Activated naive CD4-positive, alpha-beta T cell treated with anti-CD3 and anti-CD28 coated beads for 36 hours (primary cell): ENCODE measurements at regions not wholly inside any gene's neighbourhood (a gene's known extent, or its start where the extent isn't known, plus 50 kb on each side); places are given as distances from the start of the nearest gene placed in this dataset.

ENCODE experiments used
- CTCF ChIA-PET: fragments of 350-600 bp; sonication (Branson Sonifier 250); formaldehyde crosslinking; loops from one replicate; lab custom pipeline; 2021; ENCODE audit warnings: antibody characterized with exemption; lab: Charles Lee
- DNase-seq: peaks from one replicate; pipeline ENCODE4 v3.0.0-alpha.2; 2020
- H3K27ac Mint-ChIP-seq: one replicate; pipeline ENCODE4 v1.8.0; 2021; ENCODE audit warnings: mild to moderate bottlenecking, mixed read lengths
- H3K27me3 Mint-ChIP-seq: one replicate; pipeline ENCODE4 v1.8.0; 2021; ENCODE audit warnings: low read depth, mixed read lengths
- H3K36me3 Mint-ChIP-seq: one replicate; pipeline ENCODE4 v1.8.0; 2021; ENCODE audit warnings: low read depth, mixed read lengths
- H3K4me1 Mint-ChIP-seq: one replicate; pipeline ENCODE4 v1.8.0; 2021; ENCODE audit warnings: low read depth, mixed read lengths
- H3K4me3 Mint-ChIP-seq: one replicate; pipeline ENCODE4 v1.8.0; 2021; ENCODE audit warnings: mild to moderate bottlenecking, moderate library complexity, mixed read lengths
- H3K9me3 Mint-ChIP-seq: one replicate; pipeline ENCODE4 v1.8.0; 2021; ENCODE audit warnings: mixed read lengths
- intact Hi-C: fragments of 100-400 bp; cut with micrococcal nuclease; formaldehyde crosslinking; loops from one replicate; pipeline ENCODE4 v1.15.1; 2023

- H3K4me1 Mint-ChIP-seq = no peaks in the 10 kb centered on the region
- H3K4me3 Mint-ChIP-seq = no peak overlapping the region
- no peaks in the 10 kb centered on the region for H3K27me3 Mint-ChIP-seq
- no peak for DNase-seq
- intact Hi-C loops = no loop called here
- CTCF ChIA-PET = interaction anchor here (0.6 kb wide), 1 partner anchor 596 kb away, joined by 3 read pairs; no protein-coding TSS in a partner anchor
- H3K36me3 Mint-ChIP-seq = no peaks in the 10 kb centered on the region
- H3K27ac Mint-ChIP-seq = no peak overlapping the region
- peaks cover 4% of the 10 kb centered on the region for H3K9me3 Mint-ChIP-seq
These were observed 54.0 kb upstream of the RBFOX1 start for GRCh38 chr16:7278636-7279035.

- Mint-ChIP-seq H3K27ac (no peak overlapping the region), H3K4me1 (no peaks in the 10 kb centered on the region), H3K4me3 (no peak overlapping the region), H3K36me3 (no peaks in the 10 kb centered on the region), H3K9me3 (peaks cover 9% of the 10 kb centered on the region), H3K27me3 (no peaks in the 10 kb centered on the region)
- CTCF ChIA-PET = no interaction called here
- DNase-seq = no peak
- intact Hi-C loops = no loop called here
These were observed 60.0 kb upstream of the RBFOX1 start for GRCh38 chr16:7272567-7273158.

GRCh38 chr16:7271486-7271885, 61.2 kb upstream of the RBFOX1 start:
- no peaks in the 10 kb centered on the region for H3K36me3 Mint-ChIP-seq
- CTCF ChIA-PET = interaction anchor here (0.5 kb wide), 1 partner anchor 98 kb away, joined by 7 read pairs; no protein-coding TSS in a partner anchor
- H3K4me3 Mint-ChIP-seq = no peak overlapping the region
- intact Hi-C loops = no loop called here
- no peak for DNase-seq
- peaks cover 13% of the 10 kb centered on the region for H3K9me3 Mint-ChIP-seq
- no peaks in the 10 kb centered on the region for H3K4me1 Mint-ChIP-seq
- no peak overlapping the region for H3K27ac Mint-ChIP-seq
- no peaks in the 10 kb centered on the region for H3K27me3 Mint-ChIP-seq

- CTCF ChIA-PET = interaction anchor here (0.5 kb wide), 1 partner anchor 98 kb away, joined by 7 read pairs; no protein-coding TSS in a partner anchor
- Mint-ChIP-seq H3K4me3 (no peak overlapping the region), H3K27me3 (no peaks in the 10 kb centered on the region), H3K36me3 (no peaks in the 10 kb centered on the region), H3K4me1 (no peaks in the 10 kb centered on the region), H3K9me3 (peaks cover 13% of the 10 kb centered on the region), H3K27ac (no peak overlapping the region)
- no peak for DNase-seq
- intact Hi-C loops = no loop called here
These were observed 61.8 kb upstream of the RBFOX1 start for GRCh38 chr16:7270823-7271222.

GRCh38 chr16:7270006-7270405, 62.6 kb upstream of the RBFOX1 start:
- Mint-ChIP-seq H3K4me1 (no peaks in the 10 kb centered on the region), H3K27ac (no peak overlapping the region), H3K36me3 (no peaks in the 10 kb centered on the region), H3K9me3 (peaks cover 15% of the 10 kb centered on the region), H3K4me3 (no peak overlapping the region), H3K27me3 (no peaks in the 10 kb centered on the region)
- intact Hi-C loops = no loop called here
- no peak for DNase-seq
- CTCF ChIA-PET = interaction anchor here (0.6 kb wide), 1 partner anchor 239 kb away, joined by 3 read pairs; no protein-coding TSS in a partner anchor

GRCh38 chr16:7268182-7268581, 64.5 kb upstream of the RBFOX1 start:
- Mint-ChIP-seq H3K4me3 (no peak overlapping the region), H3K9me3 (peaks cover 15% of the 10 kb centered on the region), H3K36me3 (no peaks in the 10 kb centered on the region), H3K4me1 (no peaks in the 10 kb centered on the region), H3K27me3 (no peaks in the 10 kb centered on the region), H3K27ac (no peak overlapping the region)
- intact Hi-C loops = no loop called here
- peak; percentile 4 for DNase-seq
- CTCF ChIA-PET = interaction anchor here (0.6 to 1.0 kb wide), 2 partner anchors 19 to 62 kb away, joined by 3 read pairs; no protein-coding TSS in a partner anchor

GRCh38 chr16:7257016-7257415, 75.6 kb upstream of the RBFOX1 start:
- no peak for DNase-seq
- intact Hi-C loops = no loop called here
- peaks cover 10% of the 10 kb centered on the region for H3K9me3 Mint-ChIP-seq
- H3K4me1 Mint-ChIP-seq = no peaks in the 10 kb centered on the region
- H3K27me3 Mint-ChIP-seq = no peaks in the 10 kb centered on the region
- CTCF ChIA-PET = no interaction called here
- H3K27ac Mint-ChIP-seq = no peak overlapping the region
- H3K4me3 Mint-ChIP-seq = no peak overlapping the region
- H3K36me3 Mint-ChIP-seq = no peaks in the 10 kb centered on the region

GRCh38 chr16:7246578-7246977, 86.1 kb upstream of the RBFOX1 start:
- Mint-ChIP-seq H3K4me3 (no peak overlapping the region), H3K4me1 (no peaks in the 10 kb centered on the region), H3K36me3 (no peaks in the 10 kb centered on the region), H3K27me3 (no peaks in the 10 kb centered on the region), H3K9me3 (peaks cover 9% of the 10 kb centered on the region), H3K27ac (no peak overlapping the region)
- intact Hi-C loops = no loop called here
- CTCF ChIA-PET = interaction anchor here (0.7 kb wide), 1 partner anchor 20 kb away, joined by 6 read pairs; no protein-coding TSS in a partner anchor
- DNase-seq = no peak

- H3K27me3 Mint-ChIP-seq = no peaks in the 10 kb centered on the region
- no peaks in the 10 kb centered on the region for H3K36me3 Mint-ChIP-seq
- peaks cover 8% of the 10 kb centered on the region for H3K9me3 Mint-ChIP-seq
- intact Hi-C loops = no loop called here
- no peaks in the 10 kb centered on the region for H3K4me1 Mint-ChIP-seq
- no peak overlapping the region for H3K4me3 Mint-ChIP-seq
- H3K27ac Mint-ChIP-seq = no peak overlapping the region
- CTCF ChIA-PET = no interaction called here
- DNase-seq = no peak
These were observed 93.1 kb upstream of the RBFOX1 start for GRCh38 chr16:7239547-7239946.

GRCh38 chr16:7236824-7237410, 95.7 kb upstream of the RBFOX1 start:
- intact Hi-C loops = no loop called here
- peaks cover 6% of the 10 kb centered on the region for H3K9me3 Mint-ChIP-seq
- no peak for DNase-seq
- no peak overlapping the region for H3K27ac Mint-ChIP-seq
- no peak overlapping the region for H3K4me3 Mint-ChIP-seq
- no peaks in the 10 kb centered on the region for H3K36me3 Mint-ChIP-seq
- no peaks in the 10 kb centered on the region for H3K27me3 Mint-ChIP-seq
- H3K4me1 Mint-ChIP-seq = no peaks in the 10 kb centered on the region
- CTCF ChIA-PET = no interaction called here

GRCh38 chr16:7233975-7234374, 98.7 kb upstream of the RBFOX1 start:
- Mint-ChIP-seq H3K27me3 (no peaks in the 10 kb centered on the region), H3K4me3 (no peak overlapping the region), H3K9me3 (peaks cover 3% of the 10 kb centered on the region), H3K36me3 (no peaks in the 10 kb centered on the region), H3K27ac (no peak overlapping the region), H3K4me1 (no peaks in the 10 kb centered on the region)
- DNase-seq = no peak
- CTCF ChIA-PET = no interaction called here
- intact Hi-C loops = no loop called here

- Mint-ChIP-seq H3K4me3 (no peak overlapping the region), H3K27ac (no peak overlapping the region), H3K9me3 (peaks cover 10% of the 10 kb centered on the region), H3K4me1 (no peaks in the 10 kb centered on the region), H3K27me3 (no peaks in the 10 kb centered on the region), H3K36me3 (no peaks in the 10 kb centered on the region)
- CTCF ChIA-PET = no interaction called here
- intact Hi-C loops = no loop called here
- DNase-seq = no peak
These were observed 100.9 kb upstream of the RBFOX1 start for GRCh38 chr16:7231762-7232161.
